Activated effector memory CD4-positive, alpha-beta T cell treated with anti-CD3 and anti-CD28 coated beads, Interleukin-2, amount 50 U/mL, for 16 hours (primary cell): ENCODE measurements at regions not wholly inside any gene's neighbourhood (a gene's known extent, or its start where the extent isn't known, plus 50 kb on each side); places are given as distances from the start of the nearest gene placed in this dataset.

Source experiments
- DNase-seq: peaks from one replicate; pipeline ENCODE4 v3.0.0-alpha.2; 2020

- DNase-seq, result no peak
Measured at GRCh38 chr13:58528351-58528750, 896.8 kb downstream of the PCDH17 start.

GRCh38 chr13:58531614-58532013, 900.1 kb downstream of the PCDH17 start:
- DNase-seq, result no peak

GRCh38 chr13:58542530-58542929, 911.0 kb downstream of the PCDH17 start:
- DNase-seq, result no peak

GRCh38 chr13:58547419-58547818, 915.9 kb downstream of the PCDH17 start:
- DNase-seq, result no peak

- DNase-seq, result no peak
Measured at GRCh38 chr13:58566176-58566575, 934.6 kb downstream of the PCDH17 start.

- DNase-seq, result no peak
Measured at GRCh38 chr13:58573743-58574142, 942.2 kb downstream of the PCDH17 start.

GRCh38 chr13:58574791-58575190, 943.2 kb downstream of the PCDH17 start:
- DNase-seq, result no peak

- no peak for DNase-seq
Measured at GRCh38 chr13:58579468-58579867, 947.9 kb downstream of the PCDH17 start.

- no peak for DNase-seq
Measured at GRCh38 chr13:58583966-58584365, 952.4 kb downstream of the PCDH17 start.

GRCh38 chr13:58584610-58585009, 953.1 kb downstream of the PCDH17 start:
- no peak for DNase-seq

GRCh38 chr13:58587183-58587582, 955.6 kb downstream of the PCDH17 start:
- no peak for DNase-seq

- no peak for DNase-seq
Measured at GRCh38 chr13:58592052-58592451, 960.5 kb downstream of the PCDH17 start.

GRCh38 chr13:58592786-58593185, 961.2 kb downstream of the PCDH17 start:
- DNase-seq, result no peak

GRCh38 chr13:58594747-58595600, 963.4 kb downstream of the PCDH17 start:
- no peak for DNase-seq

- no peak for DNase-seq
Measured at GRCh38 chr13:58597552-58597951, 966.0 kb downstream of the PCDH17 start.

- DNase-seq, result no peak
Measured at GRCh38 chr13:58598241-58598640, 966.7 kb downstream of the PCDH17 start.

- no peak for DNase-seq
Measured at GRCh38 chr13:58611117-58611516, 979.6 kb downstream of the PCDH17 start.

- DNase-seq, result no peak
Measured at GRCh38 chr13:58617880-58618665, 986.5 kb downstream of the PCDH17 start.

- DNase-seq, result no peak
Measured at GRCh38 chr13:58619396-58620113, 988.0 kb downstream of the PCDH17 start.

- no peak for DNase-seq
Measured at GRCh38 chr13:58620176-58620575, 988.6 kb downstream of the PCDH17 start.

GRCh38 chr13:58625703-58626389, 994.3 kb downstream of the PCDH17 start:
- DNase-seq, result peak; percentile 48

GRCh38 chr13:58630794-58631193, 999.2 kb downstream of the PCDH17 start:
- DNase-seq, result no peak

GRCh38 chr13:58633226-58633625, 1001.7 kb downstream of the PCDH17 start:
- no peak for DNase-seq
